ENCODE measurements at regions not wholly inside any gene's neighbourhood (a gene's known extent, or its start where the extent isn't known, plus 50 kb on each side); places are given as distances from the start of the nearest gene placed in this dataset.

- no peak for DNase-seq (ENCODE audit: low read depth)
Observed at GRCh38 chr4:178784491-178784890, 1342.3 kb upstream of the AGA start.

- no peak for DNase-seq (ENCODE audit: low read depth)
Observed at GRCh38 chr4:178789279-178789678, 1347.0 kb upstream of the AGA start.

- no peak for DNase-seq (ENCODE audit: low read depth)
Observed at GRCh38 chr4:178799204-178799603, 1357.0 kb upstream of the AGA start.

GRCh38 chr4:178808106-178808505, 1365.9 kb upstream of the AGA start:
- no peak for DNase-seq (ENCODE audit: low read depth)

GRCh38 chr4:178809921-178810320, 1367.7 kb upstream of the AGA start:
- DNase-seq (ENCODE audit: low read depth): no peak

GRCh38 chr4:178811356-178811755, 1369.1 kb upstream of the AGA start:
- no peak for DNase-seq (ENCODE audit: low read depth)

- DNase-seq (ENCODE audit: low read depth): no peak
Observed at GRCh38 chr4:178812866-178813265, 1370.6 kb upstream of the AGA start.

GRCh38 chr4:178814908-178815307, 1372.7 kb upstream of the AGA start:
- no peak for DNase-seq (ENCODE audit: low read depth)

- no peak for DNase-seq (ENCODE audit: low read depth)
Observed at GRCh38 chr4:178823673-178824295, 1381.5 kb upstream of the AGA start.

- DNase-seq (ENCODE audit: low read depth): no peak
Observed at GRCh38 chr4:178836865-178837264, 1394.6 kb upstream of the AGA start.

- DNase-seq (ENCODE audit: low read depth): no peak
Observed at GRCh38 chr4:178838776-178839175, 1396.5 kb upstream of the AGA start.

- no peak for DNase-seq (ENCODE audit: low read depth)
Observed at GRCh38 chr4:178856139-178856800, 1414.0 kb upstream of the AGA start.

- DNase-seq (ENCODE audit: low read depth): no peak
Observed at GRCh38 chr4:178871476-178871875, 1429.2 kb upstream of the AGA start.

GRCh38 chr4:178881937-178882336, 1439.7 kb upstream of the AGA start:
- no peak for DNase-seq (ENCODE audit: low read depth)

GRCh38 chr4:178894126-178894525, 1451.9 kb upstream of the AGA start:
- DNase-seq (ENCODE audit: low read depth): no peak

- no peak for DNase-seq (ENCODE audit: low read depth)
Observed at GRCh38 chr4:178899084-178899483, 1456.8 kb upstream of the AGA start.

- DNase-seq (ENCODE audit: low read depth): no peak
Observed at GRCh38 chr4:178917756-178918155, 1475.5 kb upstream of the AGA start.

- DNase-seq (ENCODE audit: low read depth): no peak
Observed at GRCh38 chr4:178937130-178937529, 1494.9 kb upstream of the AGA start.

- DNase-seq (ENCODE audit: low read depth): no peak
Observed at GRCh38 chr4:178941975-178942374, 1499.7 kb upstream of the AGA start.

GRCh38 chr4:178953447-178954120, 1511.3 kb upstream of the AGA start:
- no peak for DNase-seq (ENCODE audit: low read depth)

GRCh38 chr4:178955614-178956013, 1513.4 kb upstream of the AGA start:
- DNase-seq (ENCODE audit: low read depth): no peak

GRCh38 chr4:178958725-178959440, 1516.6 kb upstream of the AGA start:
- no peak for DNase-seq (ENCODE audit: low read depth)
